DMS153 treated with DMSO at 0.1 percent for 48 hours (cell line): ENCODE measurements at regions not wholly inside any gene's neighbourhood (a gene's known extent, or its start where the extent isn't known, plus 50 kb on each side); places are given as distances from the start of the nearest gene placed in this dataset.

Source experiments
- DNase-seq: peaks from one replicate; lab custom pipeline; 2025; ENCODE audit not compliant: unreplicated experiment; lab: John Stamatoyannopoulos, UW

DNA sequence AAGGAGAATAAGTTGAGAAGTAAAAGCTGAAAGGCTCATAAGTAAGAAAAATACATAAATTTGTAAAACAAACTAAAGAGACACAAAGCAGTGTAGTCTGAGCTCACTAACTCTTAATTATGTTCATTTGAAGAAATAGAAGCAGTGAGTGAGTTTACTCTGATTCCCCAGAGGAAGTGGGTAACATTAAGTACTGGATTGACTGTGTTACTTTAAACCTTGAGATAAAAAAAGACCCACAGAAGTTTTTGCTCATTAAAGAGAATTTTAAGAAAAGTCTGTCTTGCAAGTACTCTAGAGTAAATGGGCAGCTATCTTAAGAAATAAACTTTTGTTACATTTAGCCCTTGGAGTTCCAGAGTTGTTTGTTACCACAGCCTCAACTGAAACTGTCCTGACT lies 2466.9 kb downstream of the PCDH7 start:
- DNase-seq = no peak

DNA sequence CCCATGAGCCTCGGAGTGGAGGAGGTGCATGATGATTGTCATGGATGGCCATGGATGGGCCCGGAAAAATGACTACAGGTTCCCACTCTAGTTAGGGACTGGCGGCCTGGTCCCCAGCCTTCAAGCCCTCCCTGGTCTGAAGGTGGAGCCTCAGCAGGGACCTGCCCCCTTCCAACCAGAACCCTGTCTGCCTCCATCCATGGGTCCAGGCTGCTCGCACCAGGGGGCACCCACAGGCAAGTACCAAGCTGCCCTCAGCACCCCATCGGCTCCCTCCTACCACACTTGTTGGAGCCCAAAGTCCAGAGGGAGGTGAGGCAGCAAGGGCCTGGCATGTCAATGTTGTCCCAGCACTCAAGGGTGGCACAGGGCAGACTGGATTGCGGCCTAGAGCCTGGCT lies 2468.6 kb downstream of the PCDH7 start:
- DNase-seq = no peak

DNA sequence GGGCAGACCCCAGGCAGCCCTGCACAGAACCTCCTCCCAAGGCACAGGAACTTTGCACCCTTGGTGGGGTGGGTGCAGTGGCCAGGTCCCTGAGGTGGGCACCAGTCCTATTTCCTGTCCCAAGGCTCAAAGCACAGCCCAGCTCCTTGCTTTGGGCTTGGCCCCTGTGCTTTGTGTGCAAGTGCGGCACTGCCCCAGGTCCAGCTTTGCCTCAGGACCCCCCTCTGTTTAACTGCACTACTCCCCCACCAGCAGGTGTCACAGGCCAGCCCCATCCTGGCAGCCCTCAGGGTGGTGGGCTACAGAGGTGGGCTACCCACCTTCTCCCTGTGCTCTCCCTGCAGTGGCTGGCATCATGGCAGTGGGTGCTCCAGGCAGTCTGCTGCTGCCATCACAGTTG lies 2469.0 kb downstream of the PCDH7 start:
- no peak for DNase-seq

DNA sequence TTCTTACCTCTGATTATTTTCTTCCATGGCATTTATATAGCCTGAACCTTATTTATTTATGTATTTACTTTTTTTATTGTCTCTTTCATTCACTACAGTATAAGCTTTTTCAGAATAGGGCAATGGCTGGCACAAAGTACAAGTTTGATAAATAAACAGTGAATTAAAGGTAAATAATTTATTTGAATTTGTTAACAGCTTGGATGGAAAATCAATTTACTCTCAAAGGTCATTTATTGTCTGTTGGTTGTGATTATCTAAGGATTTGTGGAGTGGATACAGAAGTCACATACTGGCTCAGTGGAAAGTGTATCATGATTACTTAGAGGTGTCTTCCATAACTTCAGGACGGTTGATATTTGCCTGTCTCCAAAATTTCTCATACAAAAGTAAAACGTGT lies 2472.9 kb downstream of the PCDH7 start:
- no peak for DNase-seq

DNA sequence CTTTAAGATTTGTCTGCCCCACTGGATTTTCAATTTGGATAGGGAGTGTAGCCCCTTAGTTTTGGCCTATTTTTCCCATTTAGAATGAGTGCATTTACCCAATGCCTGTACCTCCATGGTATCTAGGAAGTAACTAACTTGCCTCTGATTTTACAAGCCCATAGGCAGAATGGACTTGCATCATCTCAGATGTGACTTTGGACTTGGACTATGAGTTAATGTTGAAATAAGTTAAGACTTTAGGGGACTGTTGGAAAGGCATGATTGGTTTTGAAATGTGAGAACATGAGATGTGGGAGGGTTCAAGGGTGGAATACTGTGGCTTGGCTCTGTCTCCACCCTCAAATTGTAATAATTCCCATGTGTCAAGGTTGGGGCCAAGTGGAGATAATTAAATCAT lies 2480.2 kb downstream of the PCDH7 start:
- DNase-seq = no peak

DNA sequence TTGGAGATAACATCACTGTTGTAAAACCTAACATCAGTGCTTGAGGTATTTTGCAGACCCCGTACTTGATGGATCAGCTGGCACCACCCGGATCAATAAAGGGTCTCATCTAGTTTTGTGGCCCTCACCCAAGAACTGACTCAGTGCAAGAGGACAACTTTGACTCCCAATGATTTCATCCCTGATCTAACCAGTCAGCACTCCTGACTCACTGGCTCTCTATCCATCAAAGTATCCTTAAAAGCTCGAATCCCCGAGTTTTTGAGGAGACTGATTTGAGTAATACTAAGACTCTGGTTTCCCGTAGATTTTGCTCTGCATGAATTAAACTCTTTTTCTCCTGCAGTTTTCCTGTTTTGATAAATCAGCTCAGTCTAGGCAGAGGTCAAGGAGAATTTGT lies 2498.1 kb downstream of the PCDH7 start:
- no peak for DNase-seq

DNA sequence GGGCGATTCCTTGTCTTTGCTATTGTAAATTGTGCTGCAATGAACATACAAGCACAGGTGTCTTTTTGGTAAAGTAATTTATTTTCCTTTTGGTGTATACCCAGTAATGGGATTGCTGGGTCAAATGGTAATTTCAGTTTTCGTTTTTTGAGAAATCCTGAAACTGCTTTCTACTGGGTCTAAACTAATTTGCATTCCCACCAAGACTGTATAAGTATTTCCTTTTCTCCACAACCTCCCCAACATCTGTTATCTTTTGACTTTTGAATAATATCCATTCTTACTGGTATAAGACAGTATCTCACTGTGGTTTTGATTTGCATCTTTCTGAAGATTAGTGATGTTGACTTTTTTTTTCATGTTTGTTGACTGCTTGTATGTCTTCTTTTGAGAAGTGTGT lies 2506.0 kb downstream of the PCDH7 start:
- DNase-seq = no peak

DNA sequence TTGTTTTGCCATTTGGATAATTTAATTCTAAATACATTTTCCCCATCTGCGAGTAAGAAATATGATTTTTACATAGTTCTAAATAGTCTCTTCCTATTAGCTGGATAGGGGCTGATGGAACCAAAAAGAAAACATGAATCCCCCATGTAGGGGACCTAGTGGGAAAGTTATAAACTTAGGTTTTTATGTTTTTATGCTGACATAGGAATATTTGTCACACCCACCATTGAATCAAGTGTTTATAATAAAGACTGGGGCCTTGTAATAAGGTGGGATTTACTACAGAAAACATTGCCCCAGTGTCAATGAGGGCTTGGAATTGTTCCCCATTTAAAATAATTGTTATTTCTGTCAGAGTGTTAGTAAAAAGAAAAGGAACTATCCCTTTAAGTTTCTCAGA lies 2506.6 kb downstream of the PCDH7 start:
- DNase-seq = no peak

DNA sequence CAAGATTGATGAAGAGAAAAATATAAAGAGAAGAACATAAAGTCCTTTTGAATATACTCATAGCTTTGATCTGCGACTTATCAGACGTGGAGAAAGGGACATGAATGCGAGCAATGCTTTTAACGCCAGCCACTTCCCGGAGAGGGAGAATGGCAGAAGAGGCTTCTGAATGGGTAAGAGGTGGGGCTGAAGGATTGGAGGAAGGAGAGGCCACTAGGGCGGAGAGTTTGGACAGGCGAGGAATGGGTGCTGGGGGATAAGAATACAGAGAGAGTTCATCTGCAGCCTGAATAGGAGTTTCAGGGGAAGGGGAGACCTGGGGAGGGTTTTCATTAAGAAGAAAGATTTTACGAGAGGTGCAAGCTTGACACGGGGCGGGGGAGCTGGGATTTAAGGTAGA lies 2534.9 kb downstream of the PCDH7 start:
- no peak for DNase-seq

DNA sequence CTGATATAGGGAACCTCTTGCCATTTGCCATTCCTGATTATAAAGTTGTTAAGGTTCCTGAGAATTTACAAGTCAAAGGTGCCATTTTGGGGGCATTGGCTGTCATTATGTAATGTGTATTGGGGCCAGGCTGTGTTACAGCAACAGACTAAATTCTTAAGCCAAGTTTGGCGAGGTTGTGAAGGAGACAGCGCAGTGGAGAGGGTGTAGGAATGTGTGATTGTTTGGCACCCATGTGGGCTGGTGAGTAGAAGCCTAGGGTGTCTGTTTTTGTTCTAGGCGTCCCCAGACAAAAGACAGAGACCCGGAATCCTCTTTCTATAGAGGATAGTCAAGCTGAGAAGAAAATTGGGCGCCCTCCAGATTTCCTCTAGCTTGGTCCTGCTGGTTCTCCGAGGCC lies 2535.3 kb downstream of the PCDH7 start:
- DNase-seq = no peak

DNA sequence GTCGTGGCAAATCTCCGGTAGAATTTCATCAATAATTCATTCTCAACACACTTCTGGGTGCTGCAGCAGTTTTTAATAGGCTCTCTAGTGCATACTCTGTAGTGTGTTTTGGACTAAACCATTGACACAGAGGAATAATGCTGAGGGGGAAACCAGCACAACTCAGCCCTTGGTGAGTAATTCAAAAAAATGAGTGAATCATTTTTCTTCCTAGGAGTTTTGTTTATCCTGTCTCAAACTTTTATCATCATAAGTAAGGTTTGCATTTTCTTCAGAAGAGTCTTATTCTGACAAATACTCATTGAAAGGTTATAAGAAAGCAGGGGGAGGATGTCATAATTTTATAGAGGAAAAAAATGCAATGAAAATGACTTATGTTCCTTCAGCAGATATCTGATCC lies 2542.7 kb downstream of the PCDH7 start:
- DNase-seq = no peak

DNA sequence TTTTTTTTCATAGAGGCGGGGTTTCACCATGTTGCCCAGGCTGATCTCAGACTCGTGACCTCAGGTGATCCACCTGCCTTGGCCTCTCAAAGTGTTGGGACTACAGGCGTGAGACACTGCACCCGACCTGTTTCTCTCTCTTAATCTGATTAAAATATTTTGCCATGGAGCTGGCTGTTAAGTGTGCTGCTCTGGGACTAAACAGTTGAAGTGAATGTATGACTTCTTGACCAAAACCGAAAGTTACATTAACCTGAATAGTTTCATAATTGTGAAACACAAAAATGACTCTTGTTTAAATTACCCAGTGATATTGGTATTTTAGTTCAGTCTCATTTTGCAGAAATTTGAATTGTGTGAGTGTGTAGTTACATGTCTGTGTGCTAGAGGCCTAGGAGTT lies 2548.6 kb downstream of the PCDH7 start:
- no peak for DNase-seq

DNA sequence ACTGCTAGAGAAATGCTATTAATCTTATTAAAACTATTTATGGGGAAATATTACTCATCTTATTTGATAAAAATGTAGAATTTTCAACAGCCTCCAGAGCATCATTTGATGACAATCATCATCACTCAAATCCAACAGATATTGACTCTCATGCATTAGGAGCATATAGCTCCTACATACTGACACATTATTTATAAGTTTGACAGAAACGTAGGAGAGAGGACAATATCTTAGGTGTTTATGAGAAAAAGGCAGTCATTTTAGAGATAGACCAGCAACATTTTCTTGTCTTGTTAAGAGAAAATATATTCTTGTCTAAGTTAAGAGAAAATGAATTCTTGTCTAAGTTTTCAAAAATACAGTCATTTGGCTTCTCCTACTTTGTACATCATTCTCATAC lies 2550.2 kb downstream of the PCDH7 start:
- DNase-seq = no peak

DNA sequence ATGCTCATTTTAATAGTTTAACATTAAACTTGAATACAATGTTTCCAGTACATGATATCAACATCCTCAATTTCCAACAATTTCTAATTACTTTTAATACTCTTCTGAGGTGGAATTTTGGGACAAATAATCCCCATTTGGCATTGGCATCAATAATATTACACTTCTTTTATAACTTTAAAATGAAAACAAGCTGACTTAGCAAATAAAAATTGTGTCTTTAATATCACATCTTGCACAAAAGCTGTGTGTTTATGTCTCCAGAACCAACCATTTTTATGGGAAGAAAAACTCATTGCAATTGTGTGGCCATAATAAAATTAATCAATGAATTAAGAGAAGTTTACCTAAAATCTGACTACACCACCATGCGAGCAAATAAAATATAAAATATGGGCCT lies 2552.6 kb downstream of the PCDH7 start:
- DNase-seq = no peak

DNA sequence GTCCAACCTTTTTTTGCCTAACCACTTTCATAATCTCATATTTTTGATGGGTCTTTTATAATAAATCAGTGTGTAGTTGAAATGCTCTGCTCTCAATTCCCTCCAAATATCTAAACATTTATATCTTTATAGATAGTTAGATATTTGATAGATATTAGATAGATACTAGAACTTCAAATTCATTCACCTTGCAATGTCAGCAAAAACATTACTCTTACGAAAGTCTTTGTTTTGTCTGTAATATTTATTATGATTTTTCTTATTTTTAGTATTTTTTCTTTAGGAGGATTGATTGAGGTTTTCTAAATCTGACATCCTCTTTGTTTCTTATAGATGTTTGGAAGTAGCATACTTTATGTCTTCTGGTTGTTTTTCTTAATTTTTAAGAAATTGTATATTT lies 2563.6 kb downstream of the PCDH7 start:
- DNase-seq = no peak

DNA sequence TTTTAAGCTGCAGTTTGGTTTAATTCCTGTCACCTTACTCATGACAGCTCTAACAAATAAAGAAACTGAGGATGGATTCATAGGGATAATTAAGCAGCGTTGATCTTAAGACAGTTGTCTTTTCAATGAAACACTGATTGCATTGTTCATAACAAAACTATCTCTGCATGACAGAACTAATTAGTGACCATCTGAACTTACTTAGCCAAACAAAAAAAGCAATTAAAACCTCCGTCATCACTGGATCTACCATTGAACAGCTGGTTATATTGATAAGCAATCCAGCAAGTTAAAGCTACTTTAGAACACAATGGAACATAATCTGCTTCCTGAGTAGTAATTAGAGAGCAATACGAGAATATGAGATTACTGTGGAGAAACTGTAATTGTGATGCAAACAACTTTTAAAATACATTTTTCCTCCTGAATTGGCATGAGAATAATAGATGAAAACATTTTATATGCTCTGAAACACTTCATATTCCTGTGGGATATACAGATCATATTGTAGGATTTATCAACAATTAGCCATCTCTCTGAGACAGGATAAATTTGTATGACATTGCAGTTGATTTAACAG lies 2576.8 kb downstream of the PCDH7 start:
- no peak for DNase-seq

DNA sequence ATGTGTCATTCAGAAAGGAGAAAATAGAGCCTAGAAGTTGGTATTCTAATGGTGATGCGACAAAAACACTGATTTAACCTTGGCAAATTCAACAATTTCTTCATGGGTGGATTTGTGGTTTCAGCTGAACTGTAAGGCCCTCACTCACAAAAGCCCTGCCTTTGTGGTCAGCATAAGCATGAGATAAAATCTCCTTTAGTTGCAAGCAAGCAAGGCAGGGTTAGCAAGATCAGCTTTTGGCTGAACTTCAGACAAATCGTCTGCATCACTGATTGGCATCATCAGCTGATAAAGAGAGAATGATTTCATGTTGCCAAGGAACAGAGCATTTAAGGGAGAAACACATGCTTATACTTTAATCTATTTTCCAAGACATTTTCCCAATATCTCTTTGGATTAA lies 2582.2 kb downstream of the PCDH7 start:
- no peak for DNase-seq

DNA sequence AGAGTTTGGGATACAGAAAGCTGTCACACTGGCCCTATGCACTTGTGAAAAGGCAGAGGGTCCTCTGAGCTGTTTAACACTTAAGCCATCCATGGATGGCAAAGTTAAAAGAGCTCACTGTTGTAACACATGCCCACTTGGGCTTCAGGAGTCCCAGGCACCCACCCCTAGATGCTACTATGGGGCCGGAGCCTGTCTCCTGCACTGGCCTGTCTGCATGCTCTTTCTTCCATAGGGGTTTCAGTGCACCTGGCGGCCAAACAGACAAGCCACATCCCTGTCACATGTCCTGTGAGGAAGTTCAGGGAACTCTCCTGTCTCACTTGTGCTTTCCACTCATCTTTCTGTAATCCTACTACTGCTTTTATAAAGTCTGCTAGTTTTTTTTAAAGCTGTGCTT lies 2586.0 kb downstream of the PCDH7 start:
- no peak for DNase-seq

DNA sequence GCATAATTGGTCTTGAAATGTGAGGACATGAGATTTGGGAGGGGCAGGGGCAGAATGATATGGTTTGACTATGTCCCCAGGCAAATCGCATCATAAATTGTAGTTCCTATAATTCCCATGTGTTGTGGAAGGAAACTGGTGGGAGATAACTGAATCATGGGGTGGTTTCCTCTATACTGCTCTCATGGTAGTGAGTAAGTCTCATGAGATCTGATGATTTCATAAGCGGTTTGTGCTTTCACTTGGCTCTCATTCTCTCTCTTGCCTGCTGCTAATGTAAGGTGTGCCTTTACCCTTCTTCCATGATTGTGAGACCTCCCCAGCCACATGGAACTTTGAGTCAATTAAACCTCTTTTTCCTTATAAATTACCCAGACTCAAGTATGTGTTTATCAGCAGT lies 2595.9 kb downstream of the PCDH7 start:
- no peak for DNase-seq

DNA sequence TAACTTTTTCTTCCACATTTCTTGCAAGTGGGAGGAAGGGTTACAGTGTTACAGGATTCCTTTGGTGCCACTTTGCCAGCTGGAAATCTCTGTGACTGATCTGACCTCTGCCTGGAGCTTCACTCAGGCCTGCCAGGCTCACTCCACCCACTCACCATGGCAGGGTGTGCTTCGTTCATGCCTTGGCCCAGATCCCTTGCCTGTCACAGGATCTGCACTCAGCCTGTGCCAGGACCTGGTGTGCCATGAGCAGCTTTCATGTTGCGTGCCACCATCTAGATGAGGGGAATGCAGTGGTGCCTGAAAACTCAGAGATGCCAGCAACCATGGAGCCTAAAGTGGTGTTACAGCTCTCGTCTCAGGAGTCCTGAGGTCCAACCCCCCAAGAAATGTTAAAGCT lies 2596.4 kb downstream of the PCDH7 start:
- no peak for DNase-seq

DNA sequence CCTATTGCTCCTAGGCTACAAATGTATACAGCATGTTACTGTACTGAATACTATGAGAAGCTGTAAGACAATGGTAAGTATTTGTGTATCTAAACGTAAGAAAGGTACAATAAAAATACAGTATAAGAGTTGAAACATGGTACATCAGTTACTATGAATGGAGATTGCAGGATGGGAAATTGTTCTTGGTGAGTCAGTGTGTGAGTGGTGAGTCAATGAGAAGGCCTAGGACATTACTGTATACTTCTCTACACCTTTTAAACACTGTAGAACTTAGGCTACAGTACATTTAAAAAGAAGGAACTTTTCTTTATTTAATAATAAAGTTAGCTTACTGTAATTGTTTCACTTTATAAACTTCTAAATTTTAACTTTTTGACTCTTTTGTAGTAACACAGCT lies 2603.2 kb downstream of the PCDH7 start:
- no peak for DNase-seq

DNA sequence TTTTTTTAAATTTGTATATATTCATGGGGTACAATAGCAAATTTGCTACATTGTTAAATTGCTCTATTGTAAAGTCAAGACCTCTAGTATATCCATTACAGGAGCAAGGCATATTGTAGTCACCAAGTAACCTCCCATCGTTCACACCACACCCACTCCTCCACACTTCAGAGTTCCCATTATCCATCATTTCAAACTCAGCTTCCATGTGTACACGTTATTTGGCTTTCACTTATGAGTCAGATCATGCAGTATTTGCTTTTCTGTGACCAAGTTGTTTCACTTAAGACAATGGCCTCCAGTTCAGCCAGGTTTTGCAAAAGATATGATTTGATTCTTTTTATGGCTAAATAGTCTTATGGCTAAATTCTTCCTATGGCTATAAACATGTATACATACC lies 2614.2 kb downstream of the PCDH7 start:
- DNase-seq = no peak

DNA sequence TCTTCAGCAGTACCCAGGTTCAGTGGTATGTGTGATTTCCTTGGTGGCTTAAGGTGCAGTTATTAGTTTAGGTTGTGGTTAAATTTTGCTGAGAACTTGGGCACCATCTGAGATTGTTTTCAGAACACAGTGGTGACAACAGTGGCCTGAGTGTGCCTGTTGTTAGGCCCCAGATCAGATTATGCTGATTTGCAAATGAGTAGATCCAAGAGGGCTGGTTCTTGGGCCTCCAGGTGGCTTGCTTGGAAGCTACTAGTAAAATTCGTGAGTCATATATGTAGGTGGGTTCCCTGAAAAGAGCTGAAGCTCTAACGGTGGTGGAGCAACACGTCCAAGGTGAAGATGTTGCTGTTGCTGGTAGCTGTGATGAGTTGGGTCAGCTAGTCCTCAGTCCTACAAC lies 2619.6 kb downstream of the PCDH7 start:
- DNase-seq = no peak

DNA sequence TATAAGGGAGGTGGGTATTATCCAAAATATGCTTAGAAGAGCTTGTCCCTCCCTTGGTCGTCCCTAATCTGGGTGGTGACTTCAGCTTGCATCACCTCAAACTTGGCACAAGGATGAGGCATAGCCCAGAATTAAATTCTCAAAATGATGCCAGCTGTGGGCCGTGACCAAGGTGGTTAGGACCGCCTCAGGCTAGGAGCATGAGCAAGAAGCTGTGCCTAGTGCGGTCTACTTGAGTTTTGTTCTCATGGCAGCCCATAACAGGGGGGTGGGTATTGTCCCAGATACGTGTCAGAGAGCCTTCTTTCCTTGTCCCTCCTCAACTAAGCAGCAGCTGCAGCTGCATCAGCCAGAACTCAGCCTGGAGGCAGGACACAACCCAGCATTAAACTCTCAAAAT lies 2620.0 kb downstream of the PCDH7 start:
- no peak for DNase-seq
